Fibroblast of skin of left biceps (primary cell): ENCODE measurements at regions not wholly inside any gene's neighbourhood (a gene's known extent, or its start where the extent isn't known, plus 50 kb on each side); places are given as distances from the start of the nearest gene placed in this dataset.
A peak's percentile ranks its signal among the peaks of the same experiment; 100 is the strongest.
"Not testable (repeated sequence)": the region's sequence is repeated elsewhere in the genome, so short reads cannot be mapped to it uniquely, and the experiment has no call there.

Source experiments
- DNase-seq, 2 experiments: peaks; one replicate each; pipeline ENCODE4 v3.0.0-alpha.2; 2013; ENCODE audit warnings: low read depth in 2 of 2

GRCh38 chr1:143905214-143906179 is 66.3 kb downstream of the FAM72C start:
- peak; percentile 30 to 31 for DNase-seq

GRCh38 chr1:143904622-143904979 is 67.2 kb downstream of the FAM72C start:
- not testable (repeated sequence) for DNase-seq

DNA sequence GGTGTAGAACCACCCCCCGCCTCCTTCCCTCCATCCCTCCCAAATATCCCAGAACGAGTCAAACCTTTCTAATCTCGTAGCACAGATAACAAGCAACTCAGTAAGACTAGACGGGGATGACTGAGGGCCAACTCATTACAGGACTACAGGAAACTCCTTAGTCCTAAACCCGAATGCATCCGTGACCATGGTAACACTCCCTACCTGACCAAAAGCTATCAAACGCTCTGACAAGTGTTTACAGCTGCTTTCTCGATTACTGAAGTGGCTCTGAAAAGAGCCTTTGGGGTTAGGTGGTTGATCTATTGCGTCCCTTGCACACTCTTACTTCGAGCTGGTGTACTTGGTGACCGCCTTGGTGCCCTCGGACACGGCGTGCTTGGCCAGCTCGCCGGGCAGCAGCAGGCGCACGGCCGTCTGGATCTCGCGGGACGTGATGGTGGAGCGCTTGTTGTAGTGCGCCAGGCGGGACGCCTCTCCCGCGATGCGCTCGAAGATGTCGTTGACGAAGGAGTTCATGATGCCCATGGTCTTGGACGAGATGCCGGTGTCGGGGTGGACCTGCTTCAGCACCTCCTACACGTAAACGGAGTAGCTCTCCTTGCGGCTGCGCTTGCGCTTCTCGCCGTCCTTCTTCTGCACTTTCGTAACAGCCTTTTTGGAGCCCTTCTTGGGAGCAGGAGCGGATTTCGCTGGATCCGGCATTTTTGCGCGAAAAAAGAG is 67.7 kb downstream of the FAM72C start:
- peak; percentile 0 to 7 for DNase-seq

DNA sequence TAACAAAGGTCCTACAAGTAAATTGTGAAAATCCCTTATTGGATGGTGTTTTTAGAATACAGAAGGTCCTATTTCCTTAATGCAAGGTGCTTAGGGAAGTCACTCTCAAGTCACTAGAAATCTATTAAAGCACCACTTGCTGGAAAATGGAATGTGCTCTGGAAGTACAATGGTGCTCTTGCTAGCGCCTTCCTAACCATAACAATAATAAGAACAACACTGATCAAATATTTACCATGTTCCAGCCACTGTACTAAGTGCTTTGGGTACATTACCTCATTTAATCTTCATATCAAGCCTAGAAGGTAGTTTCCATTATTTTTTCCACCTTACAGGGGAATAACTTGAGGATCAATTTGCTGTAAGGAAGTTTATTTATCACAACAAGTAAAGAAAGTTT is 75.4 kb downstream of the FAM72C start:
- DNase-seq: not testable (repeated sequence)

DNA sequence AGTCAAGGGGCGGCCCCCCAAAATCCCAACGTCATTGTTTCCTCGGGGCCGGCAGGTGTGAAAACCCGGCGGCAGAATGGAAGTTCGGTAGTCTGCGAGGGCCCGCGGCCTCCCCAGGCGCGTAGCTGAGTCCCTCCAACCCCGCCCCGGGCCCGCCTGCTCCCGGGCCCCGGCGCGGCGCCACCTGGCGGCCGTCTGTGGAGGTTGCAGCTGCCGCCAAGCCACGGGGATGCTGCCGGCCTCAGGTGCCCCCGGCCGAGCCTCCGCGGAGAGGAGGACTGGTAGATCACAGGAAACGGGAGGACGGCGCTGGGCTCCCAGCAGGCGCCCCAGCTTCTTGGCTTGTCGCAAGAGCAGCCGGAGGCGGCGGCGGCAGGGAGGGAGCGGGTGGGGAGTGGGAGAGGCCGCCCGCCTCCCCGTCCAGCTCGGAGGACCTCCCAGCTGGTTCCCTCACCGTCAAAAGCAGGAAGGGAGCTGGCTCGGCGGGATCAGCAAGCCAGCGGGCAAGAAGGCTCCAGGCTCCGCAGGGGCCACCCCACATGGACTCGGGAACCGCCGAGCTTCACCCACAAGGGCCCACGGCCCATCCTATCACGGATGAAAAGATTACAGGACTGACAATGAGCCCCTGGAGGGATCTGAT is 86.7 kb downstream of the FAM72C start:
- peak; percentile 0 to 1 for DNase-seq

GRCh38 chr1:143884532-143884931 is 87.3 kb downstream of the FAM72C start:
- DNase-seq: not testable (repeated sequence)

DNA sequence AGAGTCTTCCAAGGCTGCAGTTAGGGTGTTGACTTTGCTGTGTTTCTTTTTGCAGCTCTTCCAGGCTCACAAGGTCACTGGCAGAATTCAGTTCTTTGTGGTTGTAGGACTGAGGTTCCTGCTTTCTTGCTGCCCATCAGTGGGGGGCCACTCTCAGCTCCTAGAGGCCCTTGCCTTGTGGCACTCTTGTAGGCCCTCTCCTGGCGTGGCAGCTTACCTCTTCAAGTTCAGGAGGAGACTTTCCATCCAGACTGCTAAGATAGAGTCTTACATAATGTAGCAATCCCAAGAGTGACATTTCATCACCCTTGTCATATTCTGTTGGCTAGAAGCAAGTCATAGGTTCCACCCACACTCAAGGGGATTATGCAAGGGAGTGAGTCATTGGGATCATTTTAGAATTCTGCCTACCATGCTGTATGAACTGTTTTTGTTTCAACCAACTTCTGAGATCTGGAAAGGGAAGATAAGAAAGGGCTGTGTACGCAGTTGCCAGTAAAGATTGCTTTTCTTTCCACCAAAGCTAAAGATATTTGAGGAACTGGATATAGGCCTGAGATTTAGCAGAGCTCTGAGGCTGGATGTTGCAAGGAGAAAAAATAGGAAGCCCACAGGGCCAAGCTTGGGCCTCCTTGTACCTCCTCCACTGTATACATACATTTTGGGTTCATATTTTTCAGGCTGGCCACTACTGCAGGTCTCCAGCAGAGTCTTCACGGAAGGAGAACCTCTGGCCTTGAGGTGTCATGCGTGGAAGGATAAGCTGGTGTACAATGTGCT is 91.8 kb downstream of the FAM72C start:
- not testable (repeated sequence) for DNase-seq

- not testable (repeated sequence) for DNase-seq
These were observed 95.8 kb downstream of the FAM72C start for GRCh38 chr1:143875947-143876346.

DNA sequence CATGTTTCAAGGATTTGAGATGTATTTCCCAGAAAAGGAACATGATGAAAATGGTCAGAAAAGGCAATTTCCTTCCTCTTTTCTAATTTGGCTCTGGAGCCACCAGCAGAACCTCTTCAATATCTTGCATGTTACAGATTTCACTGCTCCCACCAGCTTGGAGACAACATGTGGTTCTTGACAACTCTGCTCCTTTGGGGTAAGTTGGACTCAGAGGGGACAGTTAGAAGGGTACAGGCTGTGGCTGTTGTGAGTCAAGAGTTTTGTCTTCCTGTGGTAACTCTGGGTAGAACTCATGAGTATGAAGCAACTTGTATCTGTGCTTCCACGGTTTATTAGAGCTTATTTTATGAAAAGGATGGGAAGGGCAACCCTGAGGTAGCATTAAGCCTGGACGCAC is 97.2 kb downstream of the FAM72C start:
- DNase-seq: not testable (repeated sequence)

- not testable (repeated sequence) for DNase-seq
These were observed 98.1 kb downstream of the FAM72C start for GRCh38 chr1:143873650-143874049.

GRCh38 chr1:143870388-143870787 is 101.4 kb downstream of the FAM72C start:
- DNase-seq: not testable (repeated sequence)

DNA sequence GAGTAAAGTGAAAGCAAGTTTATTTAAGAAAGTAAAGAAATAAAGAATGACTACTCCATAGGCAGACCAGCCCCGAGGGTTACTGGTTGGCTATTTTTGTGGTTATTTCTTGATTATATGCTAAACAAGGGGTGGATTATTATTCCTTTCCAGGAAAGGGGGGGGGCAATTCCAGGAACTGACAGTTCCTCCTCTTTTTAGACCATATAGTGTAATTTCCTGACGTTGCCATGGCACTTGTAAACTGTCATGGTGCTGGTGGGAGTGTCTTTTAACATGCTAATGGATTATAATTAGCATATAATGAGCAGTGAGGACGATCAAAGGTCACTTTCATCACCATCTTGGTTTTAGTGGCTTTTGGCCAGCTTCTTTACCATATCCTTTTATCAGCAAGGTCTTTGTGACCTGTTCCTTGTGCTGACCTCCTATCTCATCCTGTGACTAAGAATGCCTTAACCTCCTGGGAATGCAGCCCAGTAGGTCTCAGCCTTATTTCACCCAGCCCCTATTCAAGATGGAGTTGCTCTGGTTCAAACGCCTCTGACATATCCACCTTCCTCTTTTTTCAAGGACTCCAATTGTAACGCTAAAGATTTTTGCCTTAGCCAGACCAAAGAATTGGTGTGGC is 104.1 kb downstream of the FAM72C start:
- not testable (repeated sequence) for DNase-seq

GRCh38 chr1:143863901-143864520 is 107.8 kb downstream of the FAM72C start:
- not testable (repeated sequence) for DNase-seq

DNA sequence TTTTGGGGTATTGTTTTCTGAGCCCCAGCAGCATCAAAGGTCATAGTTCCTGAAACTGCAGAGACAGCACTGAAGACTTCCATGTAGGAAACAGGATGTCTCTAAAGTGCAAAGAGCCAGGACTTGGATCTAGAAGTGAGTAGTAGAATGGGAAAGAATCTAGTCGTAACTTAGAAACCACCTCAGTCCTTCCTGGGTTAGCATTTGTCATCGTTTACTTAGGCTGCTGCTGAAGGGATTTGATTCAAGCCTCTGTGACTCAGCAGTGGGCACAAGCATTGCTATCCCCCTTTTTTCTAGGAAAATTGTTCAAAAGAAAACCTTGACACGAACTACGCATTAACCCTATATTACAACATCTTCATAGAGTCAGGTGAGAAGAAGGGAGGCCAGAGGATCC is 109.1 kb downstream of the FAM72C start:
- DNase-seq: not testable (repeated sequence)

DNA sequence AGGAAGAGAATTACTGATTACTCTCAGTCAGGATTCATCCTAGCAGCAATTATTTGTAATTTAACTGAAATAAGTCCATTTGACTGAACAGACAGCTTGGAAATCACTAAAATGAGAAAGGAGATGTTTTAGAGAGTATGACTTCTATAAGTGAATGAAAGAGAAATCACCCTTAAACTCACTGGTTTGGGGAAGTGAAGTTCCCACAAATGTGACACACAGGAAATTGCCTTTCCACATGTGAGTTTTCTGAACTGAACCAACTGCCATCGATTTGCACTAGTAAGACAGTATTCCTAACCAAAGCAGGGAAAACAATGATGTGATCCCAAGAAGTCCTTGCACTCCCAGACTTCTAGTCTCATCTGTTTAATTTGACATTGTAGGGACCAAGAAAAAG is 110.5 kb downstream of the FAM72C start:
- DNase-seq: not testable (repeated sequence)

DNA sequence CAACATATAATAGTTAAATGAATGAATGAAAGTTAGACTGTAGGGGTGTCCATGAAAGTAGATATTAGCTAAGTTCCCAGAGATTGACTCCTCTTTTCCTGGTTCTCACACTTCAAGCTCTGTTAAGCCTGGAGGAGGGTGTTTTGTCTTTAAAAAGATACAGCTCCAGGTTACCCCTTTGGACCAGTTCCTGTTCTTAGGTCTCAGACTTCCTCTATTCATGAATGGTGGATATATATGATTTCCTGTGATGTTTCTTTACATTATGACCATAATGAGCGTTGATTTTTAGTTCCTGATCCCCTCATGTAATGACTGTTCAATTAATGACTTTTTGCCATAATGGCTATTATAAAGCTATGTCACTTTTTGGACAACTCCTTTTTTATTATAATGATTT is 115.9 kb downstream of the FAM72C start:
- not testable (repeated sequence) for DNase-seq

GRCh38 chr1:143854069-143854468 is 117.7 kb downstream of the FAM72C start:
- DNase-seq: not testable (repeated sequence)

GRCh38 chr1:143850637-143851036 is 121.1 kb downstream of the FAM72C start:
- DNase-seq: not testable (repeated sequence)

- not testable (repeated sequence) for DNase-seq
These were observed 122.9 kb downstream of the FAM72C start for GRCh38 chr1:143848859-143849258.

GRCh38 chr1:143845193-143845592 is 126.6 kb downstream of the FAM72C start:
- not testable (repeated sequence) for DNase-seq
